H1 (cell line): ENCODE measurements at regions not wholly inside any gene's neighbourhood (a gene's known extent, or its start where the extent isn't known, plus 50 kb on each side); places are given as distances from the start of the nearest gene placed in this dataset.

ENCODE experiments used
- ATF3 ChIP-seq: IDR thresholded peaks from 2 replicates; pipeline ENCODE4 v1.6.1; 2011; ENCODE audit warnings: low read depth, mild to moderate bottlenecking, low read length; ENCODE audit not compliant: insufficient read depth
- CHD7 ChIP-seq: fragments of 300-600 bp; sonication (generic); IDR thresholded peaks from 2 replicates; pipeline ENCODE4 v1.7.1; 2012; ENCODE audit warnings: low read length, moderate library complexity, mild to moderate bottlenecking, inconsistent platforms; ENCODE audit not compliant: insufficient replicate concordance
- EGR1 ChIP-seq: IDR thresholded peaks from 2 replicates; pipeline ENCODE4 v1.6.1; 2011; ENCODE audit warnings: low read depth, low read length, borderline replicate concordance
- GABPA ChIP-seq: IDR thresholded peaks from 2 replicates; pipeline ENCODE4 v1.6.1; 2011; ENCODE audit warnings: mild to moderate bottlenecking, low read length, moderate library complexity, borderline replicate concordance; ENCODE audit not compliant: insufficient read depth

- TF ChIP-seq ATF3 = no peak
- no peak for TF ChIP-seq CHD7
- TF ChIP-seq GABPA = no peak
- TF ChIP-seq EGR1 = no peak
- TF ChIP-seq, all 59 proteins: peak for 0
Observed at GRCh38 chr17:22301353-22301745, 609.0 kb downstream of the KCNJ18 start (continued).
